ENCODE measurements at regions not wholly inside any gene's neighbourhood (a gene's known extent, or its start where the extent isn't known, plus 50 kb on each side); places are given as distances from the start of the nearest gene placed in this dataset.
"Not testable (repeated sequence)": the region's sequence is repeated elsewhere in the genome, so short reads cannot be mapped to it uniquely, and the experiment has no call there.

DNA sequence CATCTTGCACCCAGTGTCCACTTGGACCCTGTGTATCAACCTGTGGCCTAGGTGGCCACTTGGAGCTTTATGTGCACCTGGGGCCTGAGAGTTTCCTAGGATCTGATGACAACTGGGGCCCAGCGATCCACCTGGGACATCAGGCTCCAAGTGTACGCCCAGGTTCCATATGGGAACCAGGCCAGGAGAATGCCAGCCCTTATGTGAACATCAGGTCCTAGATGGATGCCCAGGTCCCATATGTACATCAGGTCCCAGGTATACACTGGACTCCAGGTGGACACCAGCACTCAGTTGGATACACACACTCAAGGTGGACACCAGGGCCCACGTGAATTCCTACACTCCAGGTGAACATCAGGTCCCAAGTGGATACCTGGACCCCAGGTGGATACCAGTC, 198.8 kb downstream of the POTEM start:
- not testable (repeated sequence) for TF ChIP-seq CTCF, POLR2A, EP300 (IDR thresholded peaks at IDR 0.05)

All from tibial nerve (tissue), 4 donors.